H1 (cell line): ENCODE measurements at regions not wholly inside any gene's neighbourhood (a gene's known extent, or its start where the extent isn't known, plus 50 kb on each side); places are given as distances from the start of the nearest gene placed in this dataset.

Source experiments
- CTCF ChIA-PET: fragments of 300-600 bp; sonication (Branson Sonifier 250); formaldehyde crosslinking; loops from one replicate; lab custom pipeline; 2021; ENCODE audit not compliant: partially characterized antibody; lab: Charles Lee
- POLR2A ChIA-PET: fragments of 300-600 bp; sonication (Branson Sonifier 250); formaldehyde crosslinking; loops from one replicate; lab custom pipeline; 2021; ENCODE audit warnings: inconsistent platforms; ENCODE audit not compliant: partially characterized antibody; lab: Charles Lee
- DNase-seq, 2 experiments: peaks; one replicate each; pipeline versions ENCODE4 v3.0.0 to v3.0.0-alpha.2; 2010 to 2022; ENCODE audit warnings: low spot score in 2 of 2, low read depth in 1 of 2, mixed read lengths in 1 of 2
- FAIRE-seq: peaks from 2 replicates; lab custom pipeline; 2011; peaks lifted over from hg19 to GRCh38; lab: Jason Lieb, UNC
- H2AFZ ChIP-seq: 2 replicates; pipeline ENCODE4 v1.8.1; 2012; ENCODE audit warnings: low read length, inconsistent platforms
- H2AK5ac ChIP-seq: 2 replicates; pipeline ENCODE4 v1.6.1; 2013; ENCODE audit warnings: low read depth, low read length
- H2BK120ac ChIP-seq: replicated peaks from 2 replicates; pipeline ENCODE3; 2013; ENCODE audit warnings: low read depth, low read length, inconsistent platforms
- H2BK12ac ChIP-seq: 2 replicates; pipeline ENCODE4 v1.6.1; 2013; ENCODE audit warnings: low read depth, low read length
- H2BK15ac ChIP-seq: 2 replicates; pipeline ENCODE4 v1.6.1; 2013; ENCODE audit warnings: low read length
- H2BK20ac ChIP-seq: 2 replicates; pipeline ENCODE4 v1.6.1; 2013; ENCODE audit warnings: low read length
- H2BK5ac ChIP-seq: 2 replicates; pipeline ENCODE4 v1.6.1; 2013; ENCODE audit warnings: low read depth, low read length
- H3K14ac ChIP-seq: 2 replicates; pipeline ENCODE4 v1.6.1; 2013; ENCODE audit warnings: inconsistent platforms; ENCODE audit not compliant: insufficient read length
- H3K18ac ChIP-seq: 2 replicates; pipeline ENCODE4 v1.6.1; 2013; ENCODE audit warnings: low read length; ENCODE audit errors: extremely low read depth
- H3K23ac ChIP-seq: 2 replicates; pipeline ENCODE4 v1.6.1; 2013; ENCODE audit warnings: inconsistent platforms; ENCODE audit not compliant: insufficient read length
- H3K23me2 ChIP-seq: 2 replicates; pipeline ENCODE4 v1.6.1; 2013; ENCODE audit warnings: low read depth, low read length
- H3K27ac ChIP-seq: 2 replicates; pipeline ENCODE4 v1.6.1; 2011; ENCODE audit warnings: low read depth, low read length, inconsistent platforms
- H3K27me3 ChIP-seq, 4 experiments: replicated peaks in 1 of 4; 1 replicate in 1 of 4; 2 replicates in 3 of 4; pipeline versions ENCODE4 v1.6.1 to v1.8.1; 2011 to 2013; ENCODE audit warnings: low read length in 3 of 4, mild to moderate bottlenecking in 3 of 4, inconsistent platforms in 2 of 4, mixed read lengths in 2 of 4, moderate library complexity in 1 of 4; ENCODE audit not compliant: control insufficient read depth in 3 of 4, insufficient read depth in 3 of 4; ENCODE audit errors: extremely low read depth in 1 of 4
- H3K36me3 ChIP-seq, 4 experiments: 2 replicates each; pipeline versions ENCODE4 v1.6.1 to v1.8.1; 2011 to 2013; ENCODE audit warnings: mild to moderate bottlenecking in 4 of 4, low read length in 3 of 4, moderate library complexity in 2 of 4, control low read depth in 1 of 4, inconsistent platforms in 1 of 4; ENCODE audit not compliant: insufficient read depth in 4 of 4, control insufficient read depth in 2 of 4
- H3K4ac ChIP-seq: replicated peaks from 2 replicates; pipeline ENCODE3; 2013; ENCODE audit warnings: low read length, low read depth, mixed read lengths, inconsistent platforms; ENCODE audit not compliant: insufficient read length
- H3K4me1 ChIP-seq, 4 experiments: replicated peaks in 1 of 4; 1 replicate in 1 of 4; 2 replicates in 3 of 4; pipeline versions ENCODE4 v1.6.1 to v1.8.1; 2011 to 2013; ENCODE audit warnings: low read length in 3 of 4, inconsistent platforms in 2 of 4, mixed read lengths in 1 of 4; ENCODE audit not compliant: insufficient read depth in 4 of 4, control insufficient read depth in 3 of 4
- H3K4me2 ChIP-seq, 2 experiments: 2 replicates each; pipeline versions ENCODE4 v1.6.1 to v1.8.1; 2011 to 2013; ENCODE audit warnings: low read depth in 2 of 2, low read length in 2 of 2, control low read depth in 1 of 2, inconsistent platforms in 1 of 2, mild to moderate bottlenecking in 1 of 2; ENCODE audit not compliant: insufficient read depth in 1 of 2
- H3K4me3 ChIP-seq, 4 experiments: fragments of 200-600, 300-600 bp in 1 of 4; sonication (generic), shearing (Covaris generic), sonication (Bioruptor Twin) in 1 of 4; 2 replicates each; pipeline versions ENCODE4 v1.5.1 to v1.8.1; 2011 to 2016; ENCODE audit warnings: low read length in 4 of 4, low read depth in 3 of 4, control low read depth in 2 of 4, inconsistent platforms in 2 of 4, mild to moderate bottlenecking in 2 of 4, mixed read lengths in 1 of 4, moderate library complexity in 1 of 4; ENCODE audit not compliant: insufficient read depth in 2 of 4; ENCODE audit errors: extremely low read depth in 1 of 4
- H3K56ac ChIP-seq: replicated peaks from 2 replicates; pipeline ENCODE3; 2013; ENCODE audit warnings: low read depth, mild to moderate bottlenecking, mixed read lengths, low read length, inconsistent platforms; ENCODE audit not compliant: insufficient read length
- H3K79me1 ChIP-seq: 2 replicates; pipeline ENCODE4 v1.6.1; 2013; ENCODE audit warnings: low read depth, low read length, control low read depth
- H3K79me2 ChIP-seq, 2 experiments: 2 replicates each; pipeline versions ENCODE4 v1.6.1 to v1.8.1; 2012 to 2013; ENCODE audit warnings: low read length in 2 of 2, mild to moderate bottlenecking in 2 of 2, inconsistent platforms in 1 of 2; ENCODE audit not compliant: insufficient read depth in 2 of 2, control insufficient read depth in 1 of 2
- H3K9ac ChIP-seq, 4 experiments: replicated peaks in 1 of 4; 1 replicate in 1 of 4; 2 replicates in 3 of 4; pipeline versions ENCODE4 v1.6.1 to v1.8.1; 2011 to 2013; ENCODE audit warnings: low read depth in 3 of 4, low read length in 3 of 4, control low read depth in 2 of 4, mild to moderate bottlenecking in 2 of 4, moderate library complexity in 2 of 4, inconsistent platforms in 1 of 4; ENCODE audit errors: extremely low read depth in 1 of 4
- H3K9me3 ChIP-seq, 2 experiments: 2 replicates each; pipeline versions ENCODE4 v1.6.1 to v1.8.1; 2012 to 2013; ENCODE audit warnings: mild to moderate bottlenecking in 2 of 2, moderate library complexity in 2 of 2, control low read depth in 1 of 2, inconsistent platforms in 1 of 2, low read depth in 1 of 2, low read length in 1 of 2, mixed read lengths in 1 of 2; ENCODE audit not compliant: insufficient read depth in 2 of 2
- H4K20me1 ChIP-seq, 2 experiments: replicated peaks in 1 of 2; 2 replicates each; pipeline versions ENCODE3 to v1.8.1; 2011 to 2013; ENCODE audit warnings: inconsistent platforms in 2 of 2, low read length in 2 of 2, mild to moderate bottlenecking in 1 of 2; ENCODE audit not compliant: insufficient read depth in 2 of 2, control insufficient read depth in 1 of 2
- H4K5ac ChIP-seq: 2 replicates; pipeline ENCODE4 v1.6.1; 2013; ENCODE audit warnings: low read length, low read depth, mixed read lengths, inconsistent platforms; ENCODE audit not compliant: insufficient read length
- H4K8ac ChIP-seq: 2 replicates; pipeline ENCODE4 v1.8.0; 2013; ENCODE audit warnings: mild to moderate bottlenecking, moderate library complexity, low read length, inconsistent platforms; ENCODE audit not compliant: insufficient read depth; ENCODE audit errors: extremely low read depth
- H4K91ac ChIP-seq: replicated peaks from 2 replicates; pipeline ENCODE3; 2013; ENCODE audit warnings: low read length, mixed read lengths, inconsistent platforms; ENCODE audit not compliant: insufficient read length
- POLR2AphosphoS5 ChIP-seq: IDR thresholded peaks from 2 replicates; pipeline ENCODE4 v1.6.1; 2011; ENCODE audit warnings: low read depth, low read length
- RAD21 ChIP-seq, 2 experiments: IDR thresholded peaks in 1 of 2; conservative IDR thresholded peaks in 1 of 2; 2 replicates each; pipeline ENCODE4 v1.6.1; 2011; ENCODE audit warnings: low read depth in 2 of 2, low read length in 2 of 2, improper control_type of control experiment in 1 of 2, inconsistent platforms in 1 of 2, mild to moderate bottlenecking in 1 of 2, moderate library complexity in 1 of 2
- WGBS, 2 experiments: shearing (Covaris generic) in 1 of 2; methylation state at CpG; one replicate each; pipeline versions ENCODE4 v1.1.6 to v1.1.7; 2013 to 2015; ENCODE audit warnings: low lambda C conversion rate in 2 of 2, mixed read lengths in 2 of 2, inconsistent platforms in 1 of 2, low coverage in 1 of 2, missing lambda C conversion rate in 1 of 2; ENCODE audit not compliant: insufficient replicate concordance in 2 of 2, insufficient coverage in 1 of 2, insufficient read length in 1 of 2; ENCODE audit errors: extremely low coverage in 1 of 2, missing lambda C conversion rate in 1 of 2; 5-methylcytosine and 5-hydroxymethylcytosine counted together

- Histone ChIP-seq H3K9me3 (no peaks in the 10 kb centered on the region), H3K23me2 (no peaks in the 10 kb centered on the region), H4K5ac (no peak overlapping the region), H2BK15ac (no peak overlapping the region), H3K36me3 (no peaks in the 10 kb centered on the region), H3K27me3 (no peaks in the 10 kb centered on the region), H3K14ac (no peak overlapping the region), H3K56ac (no peak overlapping the region), H2BK5ac (no peak overlapping the region), H2AFZ (peak overlapping the region; percentile 92), H3K79me1 (no peaks in the 10 kb centered on the region), H3K4me3 (no peak overlapping the region), H3K18ac (no peak overlapping the region), H2AK5ac (no peak overlapping the region), H3K4me2 (no peak overlapping the region), H4K20me1 (no peaks in the 10 kb centered on the region), H3K4me1 (peaks cover 0 to 2% (median 0%) of the 10 kb centered on the region in 4 experiments; a peak in 1 of 7 replicates), H3K4ac (no peak overlapping the region), H4K8ac (no peak overlapping the region), H2BK12ac (no peak overlapping the region), H3K27ac (no peak overlapping the region), H3K9ac (no peak overlapping the region), H2BK20ac (no peak overlapping the region), H2BK120ac (no peak overlapping the region), H3K23ac (no peak overlapping the region), H3K79me2 (no peaks in the 10 kb centered on the region), H4K91ac (no peak overlapping the region)
- ChIA-PET CTCF (interaction anchor here (0.9 to 1.6 kb wide), 3 partner anchors 22 to 204 kb away, joined by 3 to 4 read pairs (median 4); no protein-coding TSS in a partner anchor), POLR2A (no interaction called here)
- WGBS, 2 experiments: 54% methylated on average over 4 of the region's 4 CpGs; no CpG with 5 or more reads in 1 of the 2 experiments
- FAIRE-seq: peak; percentile 28
- no peak for DNase-seq
- no peak for TF ChIP-seq POLR2AphosphoS5
- TF ChIP-seq RAD21 (IDR thresholded peaks at IDR 0.05 in 1 of 2, conservative IDR thresholded peaks at IDR 0.05 in 1 of 2; ENCODE audit: low read depth in 2 of 2, low read length in 2 of 2): peak in 1 of 2 experiments; percentile 17; a peak in 1 of 4 replicates
Measured at GRCh38 chr4:188949596-188949995, 810.4 kb downstream of the TRIML1 start.
